Astrocyte of the spinal cord (primary cell): ENCODE measurements at regions not wholly inside any gene's neighbourhood (a gene's known extent, or its start where the extent isn't known, plus 50 kb on each side); places are given as distances from the start of the nearest gene placed in this dataset.
A peak's percentile ranks its signal among the peaks of the same experiment; 100 is the strongest.

Experiments
- DNase-seq: peaks from one replicate; pipeline ENCODE4 v3.0.0; 2011; ENCODE audit warnings: low read depth, low spot score
- H3K4me3 ChIP-seq: 2 replicates; pipeline ENCODE4 v1.5.1; 2011; ENCODE audit warnings: low read depth, mild to moderate bottlenecking, low read length, moderate library complexity
- in situ Hi-C: cut with HindIII; loops from 2 replicates; pipeline ENCODE4 v1.10.0; 2017; ENCODE audit warnings: low sequenced_read_pairs
- TF ChIP-seq, protein P1 (sequence below): IDR thresholded peaks from 2 replicates; pipeline ENCODE4 v1.5.1; 2012; ENCODE audit warnings: low read depth, mild to moderate bottlenecking, low read length, inconsistent platforms

GRCh38 chr5:93830893-93831292 is 89.5 kb upstream of the POU5F2 start:
- no peak for DNase-seq

GRCh38 chr5:93829346-93829745 is 87.9 kb upstream of the POU5F2 start:
- in situ Hi-C loops, result no loop called here

More at GRCh38 chr5:93830893-93831292, 89.5 kb upstream of the POU5F2 start:
- H3K4me3 ChIP-seq, result no peak overlapping the region
- in situ Hi-C loops, result no loop called here
- TF ChIP-seq, protein P1, sequence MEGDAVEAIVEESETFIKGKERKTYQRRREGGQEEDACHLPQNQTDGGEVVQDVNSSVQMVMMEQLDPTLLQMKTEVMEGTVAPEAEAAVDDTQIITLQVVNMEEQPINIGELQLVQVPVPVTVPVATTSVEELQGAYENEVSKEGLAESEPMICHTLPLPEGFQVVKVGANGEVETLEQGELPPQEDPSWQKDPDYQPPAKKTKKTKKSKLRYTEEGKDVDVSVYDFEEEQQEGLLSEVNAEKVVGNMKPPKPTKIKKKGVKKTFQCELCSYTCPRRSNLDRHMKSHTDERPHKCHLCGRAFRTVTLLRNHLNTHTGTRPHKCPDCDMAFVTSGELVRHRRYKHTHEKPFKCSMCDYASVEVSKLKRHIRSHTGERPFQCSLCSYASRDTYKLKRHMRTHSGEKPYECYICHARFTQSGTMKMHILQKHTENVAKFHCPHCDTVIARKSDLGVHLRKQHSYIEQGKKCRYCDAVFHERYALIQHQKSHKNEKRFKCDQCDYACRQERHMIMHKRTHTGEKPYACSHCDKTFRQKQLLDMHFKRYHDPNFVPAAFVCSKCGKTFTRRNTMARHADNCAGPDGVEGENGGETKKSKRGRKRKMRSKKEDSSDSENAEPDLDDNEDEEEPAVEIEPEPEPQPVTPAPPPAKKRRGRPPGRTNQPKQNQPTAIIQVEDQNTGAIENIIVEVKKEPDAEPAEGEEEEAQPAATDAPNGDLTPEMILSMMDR, result no peak

DNA sequence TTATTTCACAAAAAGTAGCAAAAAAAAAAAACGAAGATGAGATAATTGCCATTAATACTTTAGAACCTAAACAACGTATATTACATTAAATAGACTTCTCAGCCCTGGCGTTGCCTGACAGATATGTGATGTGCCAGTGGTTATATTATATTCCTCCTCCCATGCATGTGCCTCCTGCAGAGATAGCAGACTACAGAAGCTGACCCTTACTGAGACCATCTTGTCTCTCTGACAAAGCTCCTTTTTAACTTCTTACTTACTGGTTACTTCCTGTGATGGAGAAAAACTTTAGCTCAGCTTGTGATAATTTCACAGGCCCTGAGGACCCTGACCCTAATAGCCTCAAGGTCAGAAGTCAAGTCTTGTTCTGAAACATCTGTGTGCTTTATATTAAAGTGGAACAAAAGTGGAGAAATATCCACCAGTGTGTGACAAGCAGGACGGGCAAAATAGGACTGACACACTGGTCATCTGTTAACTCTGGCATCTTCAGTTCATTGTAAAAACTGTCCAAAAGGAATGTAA is 80.6 kb upstream of the POU5F2 start:
- in situ Hi-C loops, result no loop called here
- DNase-seq, result no peak
- TF ChIP-seq, protein P1, result no peak
- no peak overlapping the region for H3K4me3 ChIP-seq

More at GRCh38 chr5:93829346-93829745, 87.9 kb upstream of the POU5F2 start:
- H3K4me3 ChIP-seq, result no peak overlapping the region
- DNase-seq, result peak; percentile 32
- TF ChIP-seq, protein P1, result no peak

GRCh38 chr5:93819668-93820067 is 78.3 kb upstream of the POU5F2 start:
- H3K4me3 ChIP-seq, result no peak overlapping the region
- TF ChIP-seq, protein P1, result no peak
- in situ Hi-C loops, result no loop called here
- no peak for DNase-seq

DNA sequence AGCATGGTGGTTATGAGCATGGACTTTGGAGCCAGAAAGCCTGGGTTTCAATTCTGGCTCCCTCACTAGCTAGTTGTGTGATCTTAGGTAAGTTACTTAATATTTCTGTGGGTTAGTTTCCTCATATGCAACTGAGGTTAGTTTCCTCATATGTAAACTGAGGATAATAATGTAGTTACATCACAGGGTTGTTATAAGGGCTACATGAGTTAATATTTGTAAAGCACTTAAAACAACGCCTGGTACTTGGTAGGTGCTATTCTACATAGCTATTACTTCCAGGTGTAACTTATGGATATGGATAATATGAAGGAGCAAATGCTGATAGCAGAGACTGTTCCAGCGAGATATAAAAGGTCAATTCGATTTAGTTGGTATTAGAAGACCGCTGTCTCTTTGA is 69.4 kb upstream of the POU5F2 start:
- no peak for DNase-seq
- in situ Hi-C loops, result no loop called here
- TF ChIP-seq, protein P1, result no peak
- no peak overlapping the region for H3K4me3 ChIP-seq

DNA sequence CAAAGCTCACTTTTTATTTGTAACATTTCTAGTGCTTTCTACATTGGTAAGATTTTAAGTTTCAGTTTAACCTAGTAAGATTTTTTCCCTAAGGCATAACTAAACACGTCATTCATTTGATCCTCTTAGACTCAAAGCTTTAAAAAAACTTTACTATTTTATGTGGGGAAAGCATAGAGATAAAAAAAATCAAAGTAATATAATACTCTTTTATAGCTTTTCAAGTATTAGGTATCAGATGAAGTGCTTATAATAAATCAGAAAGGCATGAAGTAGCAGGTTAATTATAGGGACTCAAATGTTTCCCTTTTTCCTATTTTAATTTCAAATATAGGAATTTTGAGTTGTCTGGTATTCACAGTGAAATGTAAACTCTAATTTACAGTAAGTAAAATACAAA is 68.0 kb upstream of the POU5F2 start:
- in situ Hi-C loops, result no loop called here
- H3K4me3 ChIP-seq, result no peak overlapping the region
- no peak for DNase-seq
- TF ChIP-seq, protein P1, result no peak

GRCh38 chr5:93807846-93808245 is 66.4 kb upstream of the POU5F2 start:
- in situ Hi-C loops, result no loop called here
- no peak overlapping the region for H3K4me3 ChIP-seq
- DNase-seq, result no peak
- TF ChIP-seq, protein P1, result no peak
